NOMO-1 (cell line): ENCODE measurements at regions not wholly inside any gene's neighbourhood (a gene's known extent, or its start where the extent isn't known, plus 50 kb on each side); places are given as distances from the start of the nearest gene placed in this dataset.
A peak's percentile ranks its signal among the peaks of the same experiment; 100 is the strongest.

Source experiments
- DNase-seq, 2 experiments: peaks; one replicate each; lab custom pipeline; 2025; ENCODE audit not compliant: unreplicated experiment in 2 of 2; lab: John Stamatoyannopoulos, UW

- no peak for DNase-seq
These were observed 100.9 kb upstream of the NEBL start for GRCh38 chr10:20998036-20998435.

GRCh38 chr10:20995123-20995987 is 98.2 kb upstream of the NEBL start:
- DNase-seq: no peak

- DNase-seq: no peak
These were observed 96.9 kb upstream of the NEBL start for GRCh38 chr10:20993830-20994527.

GRCh38 chr10:20993389-20993788 is 96.3 kb upstream of the NEBL start:
- DNase-seq: no peak

GRCh38 chr10:20991526-20991925 is 94.4 kb upstream of the NEBL start:
- no peak for DNase-seq

DNA sequence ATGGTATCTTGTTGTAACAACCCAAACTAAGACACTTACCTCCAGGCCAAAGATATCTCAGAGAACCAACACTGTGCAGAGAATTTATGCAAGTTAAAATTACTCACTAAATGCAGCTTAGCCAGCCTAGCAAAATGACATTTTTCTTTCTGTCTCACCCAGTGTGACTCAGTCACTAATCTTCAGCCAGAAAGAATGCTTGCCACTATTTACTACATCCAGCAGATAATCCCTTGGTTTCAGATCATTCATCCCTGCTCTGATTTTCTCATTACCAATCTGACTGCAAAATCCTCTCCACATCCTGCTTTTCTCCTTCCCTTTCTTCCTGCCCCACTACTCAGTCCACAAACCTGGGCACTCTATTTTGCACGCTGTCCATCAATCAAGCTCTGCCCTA is 93.5 kb upstream of the NEBL start:
- DNase-seq: no peak

- DNase-seq: no peak
These were observed 91.4 kb upstream of the NEBL start for GRCh38 chr10:20988357-20988983.

DNA sequence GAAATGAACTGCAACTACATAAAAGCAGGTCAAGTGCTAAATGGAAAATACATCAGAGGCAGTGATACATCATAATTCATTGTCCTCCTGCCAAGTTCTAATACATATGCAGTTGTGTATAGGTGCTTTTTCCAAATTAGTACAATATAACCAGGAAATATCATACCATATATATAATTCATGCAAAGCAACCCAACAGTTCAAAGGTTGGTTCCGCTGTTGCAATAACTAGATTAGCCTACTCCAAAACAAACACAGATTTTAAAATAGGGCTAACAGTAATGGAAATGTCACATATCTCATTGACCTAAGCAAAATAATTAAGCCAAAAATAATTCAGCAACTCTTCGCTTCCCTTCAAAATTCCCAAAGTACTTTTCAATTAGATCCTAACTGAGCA is 88.9 kb upstream of the NEBL start:
- DNase-seq: no peak

GRCh38 chr10:20984662-20985061 is 87.6 kb upstream of the NEBL start:
- DNase-seq: no peak

GRCh38 chr10:20981419-20981953 is 84.4 kb upstream of the NEBL start:
- DNase-seq: no peak

DNA sequence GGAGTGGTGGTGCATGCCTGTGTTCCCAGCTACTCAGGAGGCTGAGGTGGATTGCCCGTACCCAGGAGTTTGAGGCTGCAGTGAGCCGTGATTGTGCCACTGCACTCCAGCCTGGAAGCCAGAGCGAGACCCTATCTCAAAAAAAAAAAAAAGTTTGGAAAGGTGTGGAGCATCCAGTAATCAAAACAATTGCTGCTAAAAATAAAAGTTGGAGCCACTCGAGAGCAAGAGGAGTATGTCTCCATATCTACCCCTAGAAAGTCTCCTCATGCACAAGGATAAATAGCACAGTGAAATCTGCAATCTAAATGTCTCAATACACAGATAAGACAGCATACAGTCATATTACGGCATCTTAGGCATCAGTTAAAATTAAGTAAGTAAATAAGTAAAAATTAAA is 81.5 kb upstream of the NEBL start:
- no peak for DNase-seq

- no peak for DNase-seq
These were observed 80.2 kb upstream of the NEBL start for GRCh38 chr10:20977300-20977699.

DNA sequence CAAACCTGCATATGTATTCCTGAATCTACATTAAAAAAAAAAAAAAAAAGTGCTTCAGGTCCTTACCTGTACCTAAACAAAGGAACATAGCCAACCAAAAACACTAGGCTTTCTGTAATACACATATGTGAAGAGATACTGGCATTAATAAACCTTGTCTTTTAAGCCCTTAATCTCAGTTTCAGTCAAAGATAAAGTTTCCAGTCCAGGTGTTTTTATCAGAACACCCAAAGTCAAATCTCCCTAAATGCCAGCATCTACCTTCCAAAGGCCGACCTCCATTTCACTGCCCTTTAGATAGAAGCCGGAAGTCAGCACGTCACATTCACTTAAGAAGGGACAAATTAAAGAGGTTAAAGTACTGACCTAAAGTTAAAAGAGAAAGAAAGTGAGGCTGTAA is 79.8 kb upstream of the NEBL start:
- DNase-seq: no peak

DNA sequence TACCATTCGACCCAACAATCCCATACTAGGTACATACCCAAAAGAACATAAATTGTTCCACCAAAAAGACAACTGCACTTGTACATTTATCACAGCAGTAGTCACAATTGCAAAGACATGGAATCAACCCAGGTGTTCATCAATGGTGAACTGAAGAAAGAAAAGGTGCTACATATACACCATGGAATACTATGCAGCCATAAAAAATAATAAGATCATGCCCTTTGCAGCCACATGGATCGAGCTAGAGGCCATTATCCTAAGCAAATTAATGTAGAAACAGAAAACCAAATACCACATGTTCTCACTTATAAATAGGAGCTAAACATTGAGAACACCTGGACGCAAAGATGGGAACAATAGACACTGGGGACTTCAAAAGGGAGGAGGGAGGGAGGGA is 79.3 kb upstream of the NEBL start:
- DNase-seq: no peak

DNA sequence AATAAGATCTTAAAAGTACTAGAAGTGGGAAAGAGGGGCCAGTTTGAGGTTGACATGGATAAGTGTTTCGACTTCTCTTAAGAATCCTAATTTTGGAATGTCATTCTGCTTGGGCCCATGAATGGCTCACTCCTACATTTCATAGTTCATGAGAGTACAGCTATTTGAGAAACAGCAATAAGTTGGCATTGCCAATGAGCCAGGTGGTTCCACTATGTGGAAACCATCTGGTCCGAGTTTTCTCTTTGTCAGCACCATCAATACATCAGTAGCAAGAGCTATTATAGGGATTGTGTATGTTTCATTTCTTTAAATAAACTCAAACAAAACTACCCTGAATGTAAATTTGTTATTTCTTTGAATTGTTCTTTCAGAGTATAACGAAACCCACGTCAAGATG is 78.1 kb upstream of the NEBL start:
- DNase-seq: no peak

DNA sequence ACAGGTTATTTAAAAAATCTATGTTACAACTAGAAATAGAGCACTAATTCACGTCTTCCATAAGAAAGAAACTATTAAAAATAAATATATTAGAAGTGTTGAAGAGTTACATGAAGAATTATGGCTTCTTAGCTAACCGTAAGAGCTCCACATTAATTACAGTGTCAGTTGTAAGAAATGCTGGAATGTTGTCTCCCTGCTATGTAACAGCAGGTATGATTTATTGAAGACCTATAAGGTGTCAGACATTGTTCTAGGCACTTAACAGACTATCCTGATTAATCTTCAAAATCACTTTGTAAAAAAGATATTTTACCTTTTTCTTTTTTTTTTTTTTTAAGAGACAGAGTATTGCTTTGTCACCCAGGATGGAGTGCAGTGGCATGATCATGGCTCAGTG is 75.8 kb upstream of the NEBL start:
- DNase-seq: no peak

GRCh38 chr10:20971901-20972300 is 74.8 kb upstream of the NEBL start:
- DNase-seq: no peak

GRCh38 chr10:20970708-20971107 is 73.6 kb upstream of the NEBL start:
- peak in 1 of 2 experiments; percentile 60 for DNase-seq

DNA sequence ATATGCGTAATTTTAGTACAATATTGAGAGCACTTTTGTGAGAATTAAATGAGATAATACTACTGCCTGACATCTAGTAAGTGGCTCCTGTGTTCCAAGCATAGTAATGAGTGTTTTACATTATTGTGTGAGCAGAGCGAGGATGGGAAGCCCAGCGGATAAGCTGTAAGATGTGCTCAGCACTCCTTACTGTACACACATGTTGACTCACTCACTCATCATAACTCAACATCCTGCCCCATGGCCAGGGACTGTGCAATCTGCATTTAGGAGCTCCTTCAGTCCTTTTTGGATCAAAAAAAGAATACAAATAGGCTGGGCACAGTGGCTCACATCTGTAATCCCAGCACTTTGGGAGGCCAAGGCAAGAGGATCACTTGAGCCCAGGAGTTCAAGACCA is 72.9 kb upstream of the NEBL start:
- no peak for DNase-seq

GRCh38 chr10:20966426-20966825 is 69.3 kb upstream of the NEBL start:
- no peak for DNase-seq

- no peak for DNase-seq
These were observed 66.8 kb upstream of the NEBL start for GRCh38 chr10:20963721-20964595.
